Neural cell (in vitro differentiated cells): ENCODE measurements at regions not wholly inside any gene's neighbourhood (a gene's known extent, or its start where the extent isn't known, plus 50 kb on each side); places are given as distances from the start of the nearest gene placed in this dataset.

Source experiments
- H2AFZ ChIP-seq: fragments of 200-600, 300-800 bp; sonication (generic), shearing (Covaris generic); 2 replicates; pipeline ENCODE4 v1.6.0; 2014; ENCODE audit warnings: low read depth, mild to moderate bottlenecking, antibody characterized with exemption, low read length, moderate library complexity
- H3F3A ChIP-seq: fragments of 200-600 bp; shearing (Covaris generic); 2 replicates; pipeline ENCODE4 v1.6.1; 2016; ENCODE audit warnings: mild to moderate bottlenecking, moderate library complexity, mixed read lengths, antibody characterized with exemption, low read length; ENCODE audit not compliant: insufficient read depth, poor library complexity, severe bottlenecking
- H3K27ac ChIP-seq: fragments of 200-600, 300-800 bp; sonication (generic), shearing (Covaris generic); 2 replicates; pipeline ENCODE4 v1.5.1; 2014; ENCODE audit warnings: mild to moderate bottlenecking, low read length, moderate library complexity
- H3K27me3 ChIP-seq: fragments of 300-800, 200-600 bp; sonication (generic), shearing (Covaris generic); 2 replicates; pipeline ENCODE4 v1.6.0; 2014; ENCODE audit warnings: mild to moderate bottlenecking, low read depth, low read length, moderate library complexity; ENCODE audit not compliant: insufficient read depth
- H3K36me3 ChIP-seq: fragments of 300-800, 200-600 bp; sonication (generic), shearing (Covaris generic); 2 replicates; pipeline ENCODE4 v1.5.1; 2014; ENCODE audit warnings: mild to moderate bottlenecking, antibody characterized with exemption, low read length, moderate library complexity; ENCODE audit not compliant: insufficient read depth
- H3K4me2 ChIP-seq: fragments of 300-800, 200-600 bp; sonication (generic), shearing (Covaris generic); 2 replicates; pipeline ENCODE4 v1.6.0; 2014; ENCODE audit warnings: mild to moderate bottlenecking, low read length
- H3K4me3 ChIP-seq: fragments of 300-800, 200-600 bp; sonication (generic), shearing (Covaris generic); 2 replicates; pipeline ENCODE4 v1.5.1; 2014; ENCODE audit warnings: mild to moderate bottlenecking, low read length, moderate library complexity
- H3K79me2 ChIP-seq: fragments of 200-600 bp; shearing (Covaris generic); replicated peaks from 2 replicates; pipeline ENCODE4 v1.6.0; 2014; ENCODE audit warnings: mild to moderate bottlenecking, low read length, moderate library complexity; ENCODE audit not compliant: insufficient read depth
- H3K9ac ChIP-seq: fragments of 300-800, 200-600 bp; sonication (generic), shearing (Covaris generic); 2 replicates; pipeline ENCODE4 v1.6.1; 2016; ENCODE audit warnings: mild to moderate bottlenecking, low read length, mixed read lengths
- H3K9me2 ChIP-seq: fragments of 200-600 bp; shearing (Covaris generic); 2 replicates; pipeline ENCODE4 v1.6.1; 2016; ENCODE audit warnings: mild to moderate bottlenecking, low read length, mixed read lengths; ENCODE audit not compliant: insufficient read depth
- H3K9me3 ChIP-seq: fragments of 200-600, 300-800 bp; sonication (generic), shearing (Covaris generic); 2 replicates; pipeline ENCODE4 v1.6.1; 2016; ENCODE audit warnings: mild to moderate bottlenecking, mixed run types, low read length, moderate library complexity, mixed read lengths
- H4K20me1 ChIP-seq: fragments of 200-600 bp; shearing (Covaris generic); 2 replicates; pipeline ENCODE4 v1.6.1; 2016; ENCODE audit warnings: mild to moderate bottlenecking, mixed run types; ENCODE audit not compliant: insufficient read depth
- CTCF ChIP-seq: fragments of 450-650 bp; IDR thresholded peaks from 2 replicates; pipeline ENCODE4 v1.5.1; 2014; ENCODE audit warnings: antibody characterized with exemption, mild to moderate bottlenecking, moderate library complexity; ENCODE audit not compliant: poor library complexity, severe bottlenecking
- EP300 ChIP-seq: fragments of 450-650 bp; conservative IDR thresholded peaks from 2 replicates; pipeline ENCODE4 v1.6.1; 2014; ENCODE audit warnings: antibody characterized with exemption, mild to moderate bottlenecking, moderate library complexity; ENCODE audit not compliant: poor library complexity, severe bottlenecking
- EZH2 ChIP-seq: fragments of 200-600, 300-800 bp; shearing (Covaris generic), sonication (generic); IDR thresholded peaks from 2 replicates; pipeline ENCODE4 v1.6.1; 2014; ENCODE audit warnings: antibody characterized with exemption, low read length, borderline replicate concordance, mild to moderate bottlenecking; ENCODE audit not compliant: insufficient read depth, poor library complexity, severe bottlenecking
- MXI1 ChIP-seq: fragments of 450-650 bp; conservative IDR thresholded peaks from 2 replicates; pipeline ENCODE4 v1.6.1; 2014; ENCODE audit warnings: antibody characterized with exemption, mild to moderate bottlenecking; ENCODE audit not compliant: poor library complexity, severe bottlenecking
- POLR2AphosphoS5 ChIP-seq: IDR thresholded peaks from 2 replicates; pipeline ENCODE4 v1.6.1; 2012
- RAD21 ChIP-seq: fragments of 450-650 bp; conservative IDR thresholded peaks from 2 replicates; pipeline ENCODE4 v1.6.1; 2014; ENCODE audit warnings: antibody characterized with exemption, mild to moderate bottlenecking, moderate library complexity
- REST ChIP-seq: IDR thresholded peaks from 2 replicates; pipeline ENCODE4 v1.6.1; 2012; ENCODE audit warnings: borderline replicate concordance
- SMC3 ChIP-seq: fragments of 450-650 bp; conservative IDR thresholded peaks from 2 replicates; pipeline ENCODE4 v1.6.1; 2014; ENCODE audit warnings: antibody characterized with exemption, mild to moderate bottlenecking, moderate library complexity; ENCODE audit not compliant: poor library complexity
- TAF1 ChIP-seq: IDR thresholded peaks from 2 replicates; pipeline ENCODE4 v1.6.1; 2012; ENCODE audit warnings: low read depth

- TF ChIP-seq EZH2: no peak
- no peak for TF ChIP-seq TAF1
- TF ChIP-seq RAD21: no peak
Measured at GRCh38 chr9:84570482-84571154, 98.9 kb upstream of the NTRK2 start (continued).

- H3K4me2 ChIP-seq: no peak overlapping the region
- no peaks in the 10 kb centered on the region for H3K79me2 ChIP-seq
- H3K9me3 ChIP-seq: no peaks in the 10 kb centered on the region
- H3K4me3 ChIP-seq: no peak overlapping the region
- no peaks in the 10 kb centered on the region for H3K36me3 ChIP-seq
- no peak overlapping the region for H3K27ac ChIP-seq
- no peaks in the 10 kb centered on the region for H4K20me1 ChIP-seq
- H3F3A ChIP-seq: no peaks in the 10 kb centered on the region
- no peak for TF ChIP-seq CTCF
- TF ChIP-seq POLR2AphosphoS5: no peak
- no peak for TF ChIP-seq MXI1
- TF ChIP-seq EZH2: no peak
- no peak for TF ChIP-seq REST
- no peak for TF ChIP-seq SMC3
- H3K9ac ChIP-seq: no peak overlapping the region
- no peak overlapping the region for H2AFZ ChIP-seq
- no peaks in the 10 kb centered on the region for H3K27me3 ChIP-seq
- H3K9me2 ChIP-seq: no peaks in the 10 kb centered on the region
Measured at GRCh38 chr9:84573083-84573482, 96.4 kb upstream of the NTRK2 start.

- no peaks in the 10 kb centered on the region for H4K20me1 ChIP-seq
- H3K27me3 ChIP-seq: no peaks in the 10 kb centered on the region
- TF ChIP-seq POLR2AphosphoS5 (no peak), EP300 (no peak), SMC3 (no peak), CTCF (no peak), RAD21 (no peak), TAF1 (no peak), EZH2 (no peak), MXI1 (no peak), REST (no peak)
- H3K9ac ChIP-seq: no peak overlapping the region
- no peaks in the 10 kb centered on the region for H3K9me2 ChIP-seq
- H3K27ac ChIP-seq: no peak overlapping the region
- no peak overlapping the region for H3K4me2 ChIP-seq
- H3K4me3 ChIP-seq: no peak overlapping the region
- H3K79me2 ChIP-seq: no peaks in the 10 kb centered on the region
- no peaks in the 10 kb centered on the region for H3K36me3 ChIP-seq
- no peak overlapping the region for H2AFZ ChIP-seq
- no peaks in the 10 kb centered on the region for H3F3A ChIP-seq
- H3K9me3 ChIP-seq: no peaks in the 10 kb centered on the region
Measured at GRCh38 chr9:84575705-84576104, 93.8 kb upstream of the NTRK2 start.
